22Rv1 (cell line): ENCODE measurements at regions not wholly inside any gene's neighbourhood (a gene's known extent, or its start where the extent isn't known, plus 50 kb on each side); places are given as distances from the start of the nearest gene placed in this dataset.

Experiments
- H3K27ac ChIP-seq: fragments of 450-650 bp; 2 replicates; pipeline ENCODE4 v1.5.1; 2017
- CTCF ChIP-seq: fragments of 450-650 bp; IDR thresholded peaks from 2 replicates; pipeline ENCODE4 v1.5.1; 2017; ENCODE audit warnings: mild to moderate bottlenecking
- ZFX ChIP-seq: fragments of 450-650 bp; IDR thresholded peaks from 2 replicates; pipeline ENCODE4 v1.6.1; 2017; ENCODE audit warnings: antibody characterized with exemption, borderline replicate concordance

GRCh38 chr4:18536428-18536827, 514.9 kb upstream of the LCORL start:
- no peak overlapping the region for H3K27ac ChIP-seq
- no peak for TF ChIP-seq ZFX
- 0 out of 2 replicates have a peak, but pooled peaks have one; percentile 21 for TF ChIP-seq CTCF

- no peak overlapping the region for H3K27ac ChIP-seq
- TF ChIP-seq ZFX (no peak), CTCF (no peak)
Observed at GRCh38 chr4:18535948-18536347, 514.4 kb upstream of the LCORL start.

- no peak overlapping the region for H3K27ac ChIP-seq
- TF ChIP-seq CTCF: no peak
- TF ChIP-seq ZFX: no peak
Observed at GRCh38 chr4:18533262-18533775, 511.8 kb upstream of the LCORL start.

- TF ChIP-seq CTCF: no peak
- TF ChIP-seq ZFX: no peak
- no peak overlapping the region for H3K27ac ChIP-seq
Observed at GRCh38 chr4:18531731-18532130, 510.2 kb upstream of the LCORL start.

- no peak for TF ChIP-seq CTCF
- no peak for TF ChIP-seq ZFX
- no peak overlapping the region for H3K27ac ChIP-seq
Observed at GRCh38 chr4:18529482-18529881, 507.9 kb upstream of the LCORL start.

GRCh38 chr4:18524667-18525066, 503.1 kb upstream of the LCORL start:
- TF ChIP-seq CTCF (no peak), ZFX (no peak)
- H3K27ac ChIP-seq: no peak overlapping the region

GRCh38 chr4:18518098-18518497, 496.5 kb upstream of the LCORL start:
- TF ChIP-seq ZFX (no peak), CTCF (no peak)
- H3K27ac ChIP-seq: no peak overlapping the region
